ENCODE measurements at regions not wholly inside any gene's neighbourhood (a gene's known extent, or its start where the extent isn't known, plus 50 kb on each side); places are given as distances from the start of the nearest gene placed in this dataset.

- no peaks in the 10 kb centered on the region for H3K36me3 ChIP-seq (ENCODE audit: control insufficient read depth, insufficient read depth, low read length)
- H2AFZ ChIP-seq (ENCODE audit: low read length): no peak overlapping the region
- H3K27me3 ChIP-seq (ENCODE audit: control insufficient read depth, insufficient read depth, low read length): no peaks in the 10 kb centered on the region
- no peak for DNase-seq (ENCODE audit: low read depth in 2 of 2)
- no peak overlapping the region for H3K4me2 ChIP-seq (ENCODE audit: extremely low read depth, insufficient read depth, low read length)
- H4K20me1 ChIP-seq (ENCODE audit: control insufficient read depth, extremely low read depth, insufficient read depth, low read length): no peaks in the 10 kb centered on the region
- no peak for TF ChIP-seq EZH2 (IDR thresholded peaks at IDR 0.05; ENCODE audit: low read length, missing control alignments)
- TF ChIP-seq, protein P1, sequence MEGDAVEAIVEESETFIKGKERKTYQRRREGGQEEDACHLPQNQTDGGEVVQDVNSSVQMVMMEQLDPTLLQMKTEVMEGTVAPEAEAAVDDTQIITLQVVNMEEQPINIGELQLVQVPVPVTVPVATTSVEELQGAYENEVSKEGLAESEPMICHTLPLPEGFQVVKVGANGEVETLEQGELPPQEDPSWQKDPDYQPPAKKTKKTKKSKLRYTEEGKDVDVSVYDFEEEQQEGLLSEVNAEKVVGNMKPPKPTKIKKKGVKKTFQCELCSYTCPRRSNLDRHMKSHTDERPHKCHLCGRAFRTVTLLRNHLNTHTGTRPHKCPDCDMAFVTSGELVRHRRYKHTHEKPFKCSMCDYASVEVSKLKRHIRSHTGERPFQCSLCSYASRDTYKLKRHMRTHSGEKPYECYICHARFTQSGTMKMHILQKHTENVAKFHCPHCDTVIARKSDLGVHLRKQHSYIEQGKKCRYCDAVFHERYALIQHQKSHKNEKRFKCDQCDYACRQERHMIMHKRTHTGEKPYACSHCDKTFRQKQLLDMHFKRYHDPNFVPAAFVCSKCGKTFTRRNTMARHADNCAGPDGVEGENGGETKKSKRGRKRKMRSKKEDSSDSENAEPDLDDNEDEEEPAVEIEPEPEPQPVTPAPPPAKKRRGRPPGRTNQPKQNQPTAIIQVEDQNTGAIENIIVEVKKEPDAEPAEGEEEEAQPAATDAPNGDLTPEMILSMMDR (conservative IDR thresholded peaks at IDR 0.05 in 1 of 2, IDR thresholded peaks at IDR 0.05 in 1 of 2; ENCODE audit: low read depth in 1 of 2, low read length in 2 of 2): no peak
- H3K79me2 ChIP-seq (ENCODE audit: control insufficient read depth, insufficient read depth, low read length): no peaks in the 10 kb centered on the region
- no peak overlapping the region for H3K4me3 ChIP-seq (replicated peaks in 1 of 4; ENCODE audit: control extremely low read depth in 1 of 4, insufficient read depth in 1 of 4, low read depth in 3 of 4, low read length in 4 of 4)
- no peaks in the 10 kb centered on the region for H3K4me1 ChIP-seq (ENCODE audit: control insufficient read depth, extremely low read depth, insufficient read depth, low read length)
- H3K9ac ChIP-seq (ENCODE audit: insufficient read depth, low read length): no peak overlapping the region
- no peak overlapping the region for H3K27ac ChIP-seq (ENCODE audit: insufficient read depth, low read length)
- no peaks in the 10 kb centered on the region for H3K9me3 ChIP-seq (ENCODE audit: control insufficient read depth, insufficient read depth, low read depth, low read length)
These were observed 390.0 kb upstream of the NR2F2 start for GRCh38 chr15:95940431-95940985.

DNA sequence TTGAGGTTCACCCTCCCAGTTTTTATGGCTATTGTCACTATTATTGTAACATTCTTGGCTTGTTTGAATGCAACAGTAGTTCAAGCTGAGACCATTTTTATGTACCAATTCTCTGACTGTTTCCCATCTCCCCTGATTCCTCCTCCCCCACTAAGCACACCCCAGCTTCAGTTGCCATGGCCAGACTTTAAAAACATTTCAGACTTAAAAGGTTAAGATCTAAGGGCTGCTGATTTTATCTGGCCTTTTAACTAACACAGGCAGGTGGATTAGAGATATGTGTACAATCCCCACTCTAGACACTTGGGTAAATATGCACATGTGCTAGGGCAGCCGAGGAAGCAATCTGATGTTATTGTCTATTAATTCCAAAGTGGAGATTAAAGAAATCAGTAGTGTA is 386.3 kb upstream of the NR2F2 start:
- Histone ChIP-seq H2AFZ (ENCODE audit: low read length) (no peak overlapping the region), H3K27me3 (ENCODE audit: control insufficient read depth, insufficient read depth, low read length) (no peaks in the 10 kb centered on the region), H3K36me3 (ENCODE audit: control insufficient read depth, insufficient read depth, low read length) (no peaks in the 10 kb centered on the region), H3K4me3 (replicated peaks in 1 of 4; ENCODE audit: control extremely low read depth in 1 of 4, insufficient read depth in 1 of 4, low read depth in 3 of 4, low read length in 4 of 4) (no peak overlapping the region), H3K9me3 (ENCODE audit: control insufficient read depth, insufficient read depth, low read depth, low read length) (no peaks in the 10 kb centered on the region), H3K27ac (ENCODE audit: insufficient read depth, low read length) (no peak overlapping the region), H3K4me1 (ENCODE audit: control insufficient read depth, extremely low read depth, insufficient read depth, low read length) (no peaks in the 10 kb centered on the region), H3K9ac (ENCODE audit: insufficient read depth, low read length) (no peak overlapping the region), H3K4me2 (ENCODE audit: extremely low read depth, insufficient read depth, low read length) (no peak overlapping the region), H3K79me2 (ENCODE audit: control insufficient read depth, insufficient read depth, low read length) (no peaks in the 10 kb centered on the region), H4K20me1 (ENCODE audit: control insufficient read depth, extremely low read depth, insufficient read depth, low read length) (no peaks in the 10 kb centered on the region)
- DNase-seq (ENCODE audit: low read depth in 2 of 2): no peak
- no peak for TF ChIP-seq EZH2 (IDR thresholded peaks at IDR 0.05; ENCODE audit: low read length, missing control alignments)
- TF ChIP-seq, protein P1 (conservative IDR thresholded peaks at IDR 0.05 in 1 of 2, IDR thresholded peaks at IDR 0.05 in 1 of 2; ENCODE audit: low read depth in 1 of 2, low read length in 2 of 2): no peak

DNA sequence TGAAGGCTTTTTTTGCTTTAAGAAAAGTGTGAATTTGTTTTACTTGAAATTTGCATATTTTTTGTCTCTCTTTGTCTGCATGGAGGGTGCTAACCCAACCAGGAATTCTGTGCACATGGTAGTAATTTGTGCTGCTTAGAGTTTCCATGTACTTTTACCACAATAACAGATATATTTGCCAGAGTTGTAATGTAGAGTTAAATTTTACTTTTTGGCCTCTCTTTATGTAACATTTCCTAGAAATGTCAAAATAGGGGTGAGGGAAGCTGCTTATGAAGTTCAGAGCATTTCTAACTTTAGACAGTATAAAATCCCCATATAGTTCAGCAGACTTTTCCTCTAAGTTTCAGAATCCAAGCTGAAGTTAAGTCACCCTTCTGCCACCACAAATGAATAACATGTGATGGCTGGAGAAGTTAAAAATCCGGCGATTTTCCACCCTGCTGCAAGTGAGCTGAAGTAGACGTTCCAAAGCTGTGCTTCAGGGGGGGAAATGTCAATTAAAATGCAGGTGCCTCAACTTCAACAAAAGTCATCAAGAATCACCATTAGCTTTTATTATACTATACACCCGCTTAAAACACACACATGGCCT is 385.7 kb upstream of the NR2F2 start:
- H3K27me3 ChIP-seq (ENCODE audit: control insufficient read depth, insufficient read depth, low read length): no peaks in the 10 kb centered on the region
- no peaks in the 10 kb centered on the region for H4K20me1 ChIP-seq (ENCODE audit: control insufficient read depth, extremely low read depth, insufficient read depth, low read length)
- H3K4me2 ChIP-seq (ENCODE audit: extremely low read depth, insufficient read depth, low read length): no peak overlapping the region
- no peak overlapping the region for H2AFZ ChIP-seq (ENCODE audit: low read length)
- DNase-seq (ENCODE audit: low read depth in 2 of 2): no peak
- H3K27ac ChIP-seq (ENCODE audit: insufficient read depth, low read length): no peak overlapping the region
- no peak overlapping the region for H3K4me3 ChIP-seq (replicated peaks in 1 of 4; ENCODE audit: control extremely low read depth in 1 of 4, insufficient read depth in 1 of 4, low read depth in 3 of 4, low read length in 4 of 4)
- H3K36me3 ChIP-seq (ENCODE audit: control insufficient read depth, insufficient read depth, low read length): no peaks in the 10 kb centered on the region
- no peak for TF ChIP-seq EZH2 (IDR thresholded peaks at IDR 0.05; ENCODE audit: low read length, missing control alignments)
- TF ChIP-seq, protein P1 (conservative IDR thresholded peaks at IDR 0.05 in 1 of 2, IDR thresholded peaks at IDR 0.05 in 1 of 2; ENCODE audit: low read depth in 1 of 2, low read length in 2 of 2): no peak
- no peaks in the 10 kb centered on the region for H3K4me1 ChIP-seq (ENCODE audit: control insufficient read depth, extremely low read depth, insufficient read depth, low read length)
- H3K79me2 ChIP-seq (ENCODE audit: control insufficient read depth, insufficient read depth, low read length): no peaks in the 10 kb centered on the region
- no peaks in the 10 kb centered on the region for H3K9me3 ChIP-seq (ENCODE audit: control insufficient read depth, insufficient read depth, low read depth, low read length)
- no peak overlapping the region for H3K9ac ChIP-seq (ENCODE audit: insufficient read depth, low read length)

Data from fibroblast of lung (primary cell).